Right atrium auricular region (tissue), 2 donors: ENCODE measurements at regions not wholly inside any gene's neighbourhood (a gene's known extent, or its start where the extent isn't known, plus 50 kb on each side); places are given as distances from the start of the nearest gene placed in this dataset.
"Not testable (repeated sequence)": the region's sequence is repeated elsewhere in the genome, so short reads cannot be mapped to it uniquely, and the experiment has no call there.

Experiments
- DNase-seq: peaks from one replicate; pipeline ENCODE4 v3.0.0-alpha.2; 2019; ENCODE audit warnings: low spot score
- H3K27ac ChIP-seq, 2 donors: fragments of 200-600 bp; sonication (generic); 1 replicate in 1 of 2; 2 replicates in 1 of 2; pipeline ENCODE4 v1.5.1; 2016 to 2019
- H3K27me3 ChIP-seq, 2 donors: fragments of 200-600 bp; sonication (generic); one replicate each; pipeline versions ENCODE4 v1.5.1 to v1.6.0; 2017 to 2019
- H3K36me3 ChIP-seq: fragments of 200-600 bp; sonication (generic); one replicate; pipeline ENCODE4 v1.5.1; 2016
- H3K4me1 ChIP-seq, 2 donors: fragments of 200-600 bp; sonication (generic); one replicate each; pipeline versions ENCODE4 v1.5.1 to v1.6.0; 2017 to 2019
- H3K4me3 ChIP-seq, 2 donors: fragments of 200-600 bp; sonication (generic); 1 replicate in 1 of 2; 2 replicates in 1 of 2; pipeline ENCODE4 v1.5.1; 2017 to 2019; ENCODE audit warnings: mild to moderate bottlenecking in 1 of 2, moderate library complexity in 1 of 2
- H3K9me3 ChIP-seq, 2 donors: fragments of 200-600 bp; sonication (generic); one replicate each; pipeline ENCODE4 v1.5.1; 2019
- TF ChIP-seq, protein P1 (sequence below), 2 donors: fragments of 200-600 bp; sonication (generic); IDR thresholded peaks; one replicate each; pipeline ENCODE4 v1.5.1; 2019; ENCODE audit warnings: antibody characterized with exemption in 2 of 2

DNA sequence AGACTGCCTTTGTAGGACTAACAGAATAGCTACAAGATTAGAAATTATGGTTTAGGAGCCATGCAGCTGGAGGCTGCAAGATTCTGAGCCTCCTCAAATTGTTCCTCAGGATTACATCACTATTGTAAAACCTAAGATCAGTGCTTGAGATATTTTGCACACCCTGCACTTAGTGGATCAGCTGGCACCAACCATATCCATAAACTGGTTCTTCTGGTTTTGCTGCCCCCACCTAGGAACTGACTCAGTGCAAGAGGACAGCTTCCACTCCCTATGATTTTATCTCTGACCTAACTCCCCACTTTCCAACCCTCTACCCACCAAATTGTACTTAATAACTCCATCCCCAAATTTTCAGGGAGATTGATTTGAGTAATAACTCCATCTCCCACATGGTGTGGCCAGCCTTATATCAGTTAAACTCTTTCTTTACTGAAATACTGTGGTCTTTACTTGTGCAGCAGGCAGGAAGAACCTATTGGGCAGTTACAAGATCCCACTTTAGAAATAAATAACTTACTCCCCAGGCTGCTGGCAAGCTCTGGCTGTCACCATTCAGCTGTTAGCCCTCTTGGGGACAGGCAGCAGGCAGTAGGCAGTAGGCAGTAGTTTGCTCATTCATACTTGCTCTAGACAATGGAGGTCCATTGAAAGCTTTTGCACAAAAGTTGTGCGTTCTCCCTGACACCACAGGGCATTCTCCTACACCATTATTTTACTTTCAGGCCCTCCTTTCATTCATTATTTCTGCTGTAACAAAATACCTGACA, 119.0 kb downstream of the SLC17A6 start:
- H3K4me1 ChIP-seq: no peaks in the 10 kb centered on the region
- H3K27ac ChIP-seq: no peak overlapping the region
- H3K36me3 ChIP-seq: no peaks in the 10 kb centered on the region
- no peak for DNase-seq
- H3K4me3 ChIP-seq: no peak overlapping the region
- no peaks in the 10 kb centered on the region for H3K27me3 ChIP-seq
- H3K9me3 ChIP-seq: no peaks in the 10 kb centered on the region
- TF ChIP-seq, protein P1, sequence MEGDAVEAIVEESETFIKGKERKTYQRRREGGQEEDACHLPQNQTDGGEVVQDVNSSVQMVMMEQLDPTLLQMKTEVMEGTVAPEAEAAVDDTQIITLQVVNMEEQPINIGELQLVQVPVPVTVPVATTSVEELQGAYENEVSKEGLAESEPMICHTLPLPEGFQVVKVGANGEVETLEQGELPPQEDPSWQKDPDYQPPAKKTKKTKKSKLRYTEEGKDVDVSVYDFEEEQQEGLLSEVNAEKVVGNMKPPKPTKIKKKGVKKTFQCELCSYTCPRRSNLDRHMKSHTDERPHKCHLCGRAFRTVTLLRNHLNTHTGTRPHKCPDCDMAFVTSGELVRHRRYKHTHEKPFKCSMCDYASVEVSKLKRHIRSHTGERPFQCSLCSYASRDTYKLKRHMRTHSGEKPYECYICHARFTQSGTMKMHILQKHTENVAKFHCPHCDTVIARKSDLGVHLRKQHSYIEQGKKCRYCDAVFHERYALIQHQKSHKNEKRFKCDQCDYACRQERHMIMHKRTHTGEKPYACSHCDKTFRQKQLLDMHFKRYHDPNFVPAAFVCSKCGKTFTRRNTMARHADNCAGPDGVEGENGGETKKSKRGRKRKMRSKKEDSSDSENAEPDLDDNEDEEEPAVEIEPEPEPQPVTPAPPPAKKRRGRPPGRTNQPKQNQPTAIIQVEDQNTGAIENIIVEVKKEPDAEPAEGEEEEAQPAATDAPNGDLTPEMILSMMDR (IDR thresholded peaks at IDR 0.05): no peak

DNA sequence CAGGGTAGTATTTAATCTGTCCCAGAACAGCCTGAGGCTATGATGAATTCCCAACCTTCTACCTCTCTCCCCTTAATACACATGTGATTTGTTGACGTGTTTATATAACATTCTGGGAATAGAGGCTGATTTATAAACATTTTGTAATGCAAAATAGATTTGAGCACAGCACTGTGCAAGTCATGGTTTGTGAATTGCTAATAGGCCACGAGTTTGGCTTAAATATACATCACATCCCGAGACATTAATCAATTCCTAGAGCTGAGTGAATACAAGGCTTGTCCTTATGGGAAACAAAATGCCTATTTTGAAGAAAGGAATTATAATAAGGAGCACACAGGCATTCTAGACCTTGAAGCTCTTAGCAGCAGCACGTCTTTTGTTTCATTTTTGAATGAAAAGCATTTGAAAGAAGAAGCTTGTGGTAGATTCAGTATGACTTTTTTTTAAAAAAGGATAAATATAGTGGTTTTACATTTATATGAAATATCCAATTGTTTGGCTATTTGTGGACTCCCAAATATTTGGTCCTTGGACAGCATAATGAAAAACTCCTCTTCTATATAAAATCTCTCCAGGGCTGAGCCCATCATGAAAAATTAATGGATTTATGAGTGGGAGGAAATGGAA, 116.4 kb downstream of the SLC17A6 start:
- Histone ChIP-seq H3K27ac (no peak overlapping the region), H3K4me1 (no peaks in the 10 kb centered on the region), H3K27me3 (no peaks in the 10 kb centered on the region), H3K9me3 (no peaks in the 10 kb centered on the region), H3K36me3 (no peaks in the 10 kb centered on the region), H3K4me3 (no peak overlapping the region)
- no peak for DNase-seq
- TF ChIP-seq, protein P1 (IDR thresholded peaks at IDR 0.05): no peak

DNA sequence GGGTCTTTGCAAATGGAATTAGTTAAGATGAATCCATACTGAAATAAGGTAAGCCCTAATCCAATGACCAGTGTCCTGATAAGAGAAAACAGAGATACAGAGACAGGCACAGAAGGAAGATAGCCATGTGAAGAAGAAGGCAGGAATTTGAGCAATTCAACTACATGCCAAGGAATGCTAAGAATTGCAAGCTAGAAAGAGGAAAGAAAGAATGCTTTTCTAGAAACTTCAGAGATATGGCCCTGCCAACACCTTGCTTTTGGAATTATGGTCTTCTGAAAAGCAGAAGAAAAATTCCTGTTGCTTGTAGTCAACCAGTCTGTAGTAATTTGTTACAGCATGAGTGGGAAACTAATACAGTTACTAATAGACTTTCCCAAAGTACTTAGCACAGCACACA, 111.3 kb downstream of the SLC17A6 start:
- no peaks in the 10 kb centered on the region for H3K9me3 ChIP-seq
- H3K27me3 ChIP-seq: no peaks in the 10 kb centered on the region
- H3K36me3 ChIP-seq: no peaks in the 10 kb centered on the region
- TF ChIP-seq, protein P1 (IDR thresholded peaks at IDR 0.05): no peak
- no peaks in the 10 kb centered on the region for H3K4me1 ChIP-seq
- H3K4me3 ChIP-seq: no peak overlapping the region
- DNase-seq: no peak
- H3K27ac ChIP-seq: no peak overlapping the region

DNA sequence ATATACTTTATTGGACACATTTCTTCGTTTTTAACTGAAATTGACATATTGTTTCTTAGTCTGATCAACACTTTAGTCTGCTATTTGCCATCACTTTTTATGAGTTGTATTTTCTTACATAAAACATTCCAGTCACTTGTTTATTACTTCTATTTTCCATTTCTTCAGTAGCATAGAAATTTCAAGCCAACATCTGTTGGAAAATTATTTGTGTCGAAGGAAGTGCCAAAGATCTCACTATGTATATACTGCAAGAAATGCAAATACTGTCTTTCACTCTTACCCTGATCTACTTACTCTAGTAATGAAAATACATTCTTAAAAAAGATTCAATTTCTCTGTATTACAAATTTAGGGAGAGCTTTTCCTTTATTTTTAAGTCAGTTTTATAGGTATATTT, 105.9 kb downstream of the SLC17A6 start:
- H3K36me3 ChIP-seq: no peaks in the 10 kb centered on the region
- H3K27ac ChIP-seq: no peak overlapping the region
- no peaks in the 10 kb centered on the region for H3K27me3 ChIP-seq
- no peak for DNase-seq
- H3K4me1 ChIP-seq: no peaks in the 10 kb centered on the region
- TF ChIP-seq, protein P1 (IDR thresholded peaks at IDR 0.05): no peak
- H3K9me3 ChIP-seq: no peaks in the 10 kb centered on the region
- H3K4me3 ChIP-seq: no peak overlapping the region

DNA sequence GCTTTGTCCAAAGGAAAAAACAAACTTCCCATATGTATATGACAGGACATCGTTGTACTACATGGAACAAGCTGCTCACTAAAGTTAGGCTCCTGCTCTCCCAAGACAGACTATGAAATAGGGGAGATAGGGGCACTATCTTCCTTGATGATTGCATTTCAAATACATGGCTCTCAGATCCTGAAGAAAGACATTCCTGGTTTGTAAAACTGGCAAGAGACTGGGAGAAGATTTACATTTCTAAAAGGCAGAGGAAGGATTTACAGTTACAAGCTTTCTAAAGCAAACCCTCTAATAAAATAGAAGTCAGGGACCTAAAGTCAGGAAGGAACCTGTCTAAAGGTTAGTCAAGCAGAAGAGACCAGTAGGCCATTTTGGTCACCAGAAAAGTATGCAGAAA, 103.7 kb downstream of the SLC17A6 start:
- Histone ChIP-seq H3K27me3 (no peaks in the 10 kb centered on the region), H3K4me1 (no peaks in the 10 kb centered on the region)
- TF ChIP-seq, protein P1 (IDR thresholded peaks at IDR 0.05): no peak

DNA sequence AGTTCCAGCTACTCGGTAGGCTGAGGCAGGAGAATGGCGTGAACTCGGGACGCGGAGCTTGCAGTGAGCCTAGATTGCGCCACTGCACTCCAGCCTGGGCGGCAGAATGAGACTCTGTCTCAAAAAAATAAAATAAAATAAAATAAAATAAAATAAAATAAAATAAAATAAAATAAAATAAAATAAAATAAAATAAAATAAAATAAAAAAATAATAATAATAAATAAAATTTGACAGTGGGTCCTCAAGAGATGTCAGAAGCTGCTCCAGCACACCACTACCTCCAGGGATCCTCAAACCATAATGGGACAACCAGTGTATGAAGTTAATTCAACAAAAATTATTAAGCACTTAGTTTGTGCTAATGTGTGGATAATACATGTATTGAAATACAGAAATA, 97.4 kb downstream of the SLC17A6 start:
- not testable (repeated sequence) for H3K4me1 ChIP-seq, H3K36me3 ChIP-seq, DNase-seq, H3K4me3 ChIP-seq, H3K27ac ChIP-seq, H3K27me3 ChIP-seq, H3K9me3 ChIP-seq

More for the DNA sequence above, 103.7 kb downstream of the SLC17A6 start:
- DNase-seq: no peak
- Histone ChIP-seq H3K4me3 (no peak overlapping the region), H3K9me3 (no peaks in the 10 kb centered on the region), H3K27ac (no peak overlapping the region), H3K36me3 (no peaks in the 10 kb centered on the region)
